Uterus (tissue), 3 donors: ENCODE measurements at regions not wholly inside any gene's neighbourhood (a gene's known extent, or its start where the extent isn't known, plus 50 kb on each side); places are given as distances from the start of the nearest gene placed in this dataset.

ENCODE experiments used
- DNase-seq, 2 donors: peaks; one replicate each; pipeline ENCODE4 v3.0.0-alpha.2; 2019 to 2020
- H3K27ac ChIP-seq, 2 donors: fragments of 200-600 bp; sonication (generic); 1 replicate in 1 of 2; 2 replicates in 1 of 2; pipeline ENCODE4 v1.5.1; 2016 to 2018
- H3K27me3 ChIP-seq, 2 donors: fragments of 200-600 bp; sonication (generic); one replicate each; pipeline ENCODE4 v1.5.1; 2018 to 2019; ENCODE audit warnings: control low read depth in 1 of 2
- H3K36me3 ChIP-seq, 2 donors: fragments of 200-600 bp; sonication (generic); one replicate each; pipeline ENCODE4 v1.5.1; 2019; ENCODE audit warnings: control low read depth in 1 of 2
- H3K4me1 ChIP-seq, 2 donors: fragments of 200-600 bp; sonication (generic); one replicate each; pipeline ENCODE4 v1.5.1; 2018 to 2019; ENCODE audit warnings: control low read depth in 1 of 2
- H3K4me3 ChIP-seq, 2 donors: fragments of 200-600 bp; sonication (generic); 1 replicate in 1 of 2; 2 replicates in 1 of 2; pipeline ENCODE4 v1.5.1; 2018 to 2019; ENCODE audit warnings: mild to moderate bottlenecking in 1 of 2
- H3K9me3 ChIP-seq, 2 donors: fragments of 200-600 bp; sonication (generic); one replicate each; pipeline ENCODE4 v1.5.1; 2019; ENCODE audit warnings: control low read depth in 1 of 2
- CTCF ChIP-seq, 4 experiments: fragments of 200-600 bp in 2 of 4; fragments of 450-650 bp in 2 of 4; sonication (generic) in 2 of 4; IDR thresholded peaks; one replicate each; pipeline ENCODE4 v1.5.1; 2016 to 2019; ENCODE audit warnings: antibody characterized with exemption in 4 of 4, mild to moderate bottlenecking in 2 of 4, moderate library complexity in 1 of 4
- POLR2A ChIP-seq, 2 donors: fragments of 450-650 bp; IDR thresholded peaks; one replicate each; pipeline ENCODE4 v1.6.1; 2016; ENCODE audit warnings: antibody characterized with exemption in 2 of 2, mild to moderate bottlenecking in 1 of 2, moderate library complexity in 1 of 2
- intact Hi-C: fragments of 100-400 bp; cut with DNase I; formaldehyde crosslinking; loops from one replicate; pipeline ENCODE4 v1.15.1; 2023; ENCODE audit warnings: low total_unique reads
- donor health status: DM: yes; HTN: yes; CAD: no.

GRCh38 chr12:83320350-83320749, 633.6 kb downstream of the TMTC2 start:
- Histone ChIP-seq H3K36me3 (no peaks in the 10 kb centered on the region), H3K9me3 (no peaks in the 10 kb centered on the region), H3K27me3 (no peaks in the 10 kb centered on the region), H3K4me3 (no peak overlapping the region), H3K4me1 (no peaks in the 10 kb centered on the region), H3K27ac (no peak overlapping the region)
- no peak for DNase-seq
- TF ChIP-seq POLR2A (IDR thresholded peaks at IDR 0.05) (no peak), CTCF (IDR thresholded peaks at IDR 0.05) (no peak)
- intact Hi-C loops: no loop called here

GRCh38 chr12:83318386-83319098, 631.8 kb downstream of the TMTC2 start:
- H3K9me3 ChIP-seq: no peaks in the 10 kb centered on the region
- no peak overlapping the region for H3K4me3 ChIP-seq
- no peaks in the 10 kb centered on the region for H3K4me1 ChIP-seq
- DNase-seq: no peak
- no peaks in the 10 kb centered on the region for H3K27me3 ChIP-seq
- TF ChIP-seq POLR2A (IDR thresholded peaks at IDR 0.05) (no peak), CTCF (IDR thresholded peaks at IDR 0.05) (no peak)
- H3K27ac ChIP-seq: no peak overlapping the region
- H3K36me3 ChIP-seq: no peaks in the 10 kb centered on the region
- intact Hi-C loops: no loop called here

GRCh38 chr12:83317595-83317994, 630.9 kb downstream of the TMTC2 start:
- no peak overlapping the region for H3K27ac ChIP-seq
- no peak for TF ChIP-seq CTCF (IDR thresholded peaks at IDR 0.05)
- TF ChIP-seq POLR2A (IDR thresholded peaks at IDR 0.05): no peak
- intact Hi-C loops: no loop called here

GRCh38 chr12:83313827-83314226, 627.1 kb downstream of the TMTC2 start:
- TF ChIP-seq POLR2A (IDR thresholded peaks at IDR 0.05): no peak
- TF ChIP-seq CTCF (IDR thresholded peaks at IDR 0.05): no peak
- intact Hi-C loops: no loop called here

More at GRCh38 chr12:83317595-83317994, 630.9 kb downstream of the TMTC2 start:
- no peaks in the 10 kb centered on the region for H3K9me3 ChIP-seq
- H3K4me3 ChIP-seq: no peak overlapping the region
- H3K36me3 ChIP-seq: no peaks in the 10 kb centered on the region
- no peak for DNase-seq
- no peaks in the 10 kb centered on the region for H3K4me1 ChIP-seq
- no peaks in the 10 kb centered on the region for H3K27me3 ChIP-seq

GRCh38 chr12:83313322-83313721, 626.6 kb downstream of the TMTC2 start:
- no peak overlapping the region for H3K4me3 ChIP-seq
- no peak overlapping the region for H3K27ac ChIP-seq
- H3K36me3 ChIP-seq: no peaks in the 10 kb centered on the region
- H3K9me3 ChIP-seq: no peaks in the 10 kb centered on the region
- H3K27me3 ChIP-seq: no peaks in the 10 kb centered on the region
- no peak for DNase-seq
- TF ChIP-seq CTCF (IDR thresholded peaks at IDR 0.05) (no peak), POLR2A (IDR thresholded peaks at IDR 0.05) (no peak)
- no peaks in the 10 kb centered on the region for H3K4me1 ChIP-seq
- intact Hi-C loops: no loop called here

More at GRCh38 chr12:83313827-83314226, 627.1 kb downstream of the TMTC2 start:
- Histone ChIP-seq H3K9me3 (no peaks in the 10 kb centered on the region), H3K4me3 (no peak overlapping the region), H3K4me1 (no peaks in the 10 kb centered on the region), H3K27ac (no peak overlapping the region), H3K27me3 (no peaks in the 10 kb centered on the region), H3K36me3 (no peaks in the 10 kb centered on the region)
- no peak for DNase-seq
